ENCODE measurements at regions not wholly inside any gene's neighbourhood (a gene's known extent, or its start where the extent isn't known, plus 50 kb on each side); places are given as distances from the start of the nearest gene placed in this dataset.
"Not testable (repeated sequence)": the region's sequence is repeated elsewhere in the genome, so short reads cannot be mapped to it uniquely, and the experiment has no call there.

- TF ChIP-seq CTCF, POLR2A (IDR thresholded peaks at IDR 0.05): not testable (repeated sequence)
These were observed 54.7 kb upstream of the POMZP3 start for GRCh38 chr7:76681810-76682209.

Measured in heart left ventricle (tissue), 13 donors.